Epithelial cell of proximal tubule (primary cell): ENCODE measurements at regions not wholly inside any gene's neighbourhood (a gene's known extent, or its start where the extent isn't known, plus 50 kb on each side); places are given as distances from the start of the nearest gene placed in this dataset.

Experiments
- DNase-seq: peaks from one replicate; pipeline ENCODE4 v3.0.0-alpha.2; 2011; ENCODE audit warnings: low read depth
- H3K4me3 ChIP-seq: 2 replicates; pipeline ENCODE4 v1.5.1; 2011; ENCODE audit warnings: low read depth, mild to moderate bottlenecking, low read length
- TF ChIP-seq, protein P1 (sequence below): conservative IDR thresholded peaks from 2 replicates; pipeline ENCODE4 v1.5.1; 2012; ENCODE audit warnings: low read depth, mild to moderate bottlenecking, low read length

DNA sequence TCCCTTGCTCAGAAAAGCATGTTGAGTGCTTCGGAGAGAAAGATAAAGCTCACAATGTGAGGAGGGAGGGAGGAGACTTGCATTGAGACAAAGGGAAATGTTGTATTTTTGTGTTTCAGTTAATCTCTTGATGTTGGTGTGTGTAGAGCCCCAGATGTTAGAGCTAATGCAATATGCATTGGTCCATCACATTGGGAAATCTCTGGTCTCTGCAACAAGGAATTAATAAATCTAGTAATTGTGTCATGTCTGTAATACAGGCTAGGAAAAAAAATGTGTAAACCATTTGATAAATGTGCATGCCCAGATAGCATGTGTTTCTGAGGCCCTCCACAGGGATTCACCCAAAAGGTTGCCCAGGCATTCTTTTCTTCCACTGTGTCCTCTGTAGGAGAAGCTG is 230.4 kb upstream of the KCNH8 start:
- TF ChIP-seq, protein P1, sequence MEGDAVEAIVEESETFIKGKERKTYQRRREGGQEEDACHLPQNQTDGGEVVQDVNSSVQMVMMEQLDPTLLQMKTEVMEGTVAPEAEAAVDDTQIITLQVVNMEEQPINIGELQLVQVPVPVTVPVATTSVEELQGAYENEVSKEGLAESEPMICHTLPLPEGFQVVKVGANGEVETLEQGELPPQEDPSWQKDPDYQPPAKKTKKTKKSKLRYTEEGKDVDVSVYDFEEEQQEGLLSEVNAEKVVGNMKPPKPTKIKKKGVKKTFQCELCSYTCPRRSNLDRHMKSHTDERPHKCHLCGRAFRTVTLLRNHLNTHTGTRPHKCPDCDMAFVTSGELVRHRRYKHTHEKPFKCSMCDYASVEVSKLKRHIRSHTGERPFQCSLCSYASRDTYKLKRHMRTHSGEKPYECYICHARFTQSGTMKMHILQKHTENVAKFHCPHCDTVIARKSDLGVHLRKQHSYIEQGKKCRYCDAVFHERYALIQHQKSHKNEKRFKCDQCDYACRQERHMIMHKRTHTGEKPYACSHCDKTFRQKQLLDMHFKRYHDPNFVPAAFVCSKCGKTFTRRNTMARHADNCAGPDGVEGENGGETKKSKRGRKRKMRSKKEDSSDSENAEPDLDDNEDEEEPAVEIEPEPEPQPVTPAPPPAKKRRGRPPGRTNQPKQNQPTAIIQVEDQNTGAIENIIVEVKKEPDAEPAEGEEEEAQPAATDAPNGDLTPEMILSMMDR = no peak
- H3K4me3 ChIP-seq = no peak overlapping the region
- DNase-seq = no peak

DNA sequence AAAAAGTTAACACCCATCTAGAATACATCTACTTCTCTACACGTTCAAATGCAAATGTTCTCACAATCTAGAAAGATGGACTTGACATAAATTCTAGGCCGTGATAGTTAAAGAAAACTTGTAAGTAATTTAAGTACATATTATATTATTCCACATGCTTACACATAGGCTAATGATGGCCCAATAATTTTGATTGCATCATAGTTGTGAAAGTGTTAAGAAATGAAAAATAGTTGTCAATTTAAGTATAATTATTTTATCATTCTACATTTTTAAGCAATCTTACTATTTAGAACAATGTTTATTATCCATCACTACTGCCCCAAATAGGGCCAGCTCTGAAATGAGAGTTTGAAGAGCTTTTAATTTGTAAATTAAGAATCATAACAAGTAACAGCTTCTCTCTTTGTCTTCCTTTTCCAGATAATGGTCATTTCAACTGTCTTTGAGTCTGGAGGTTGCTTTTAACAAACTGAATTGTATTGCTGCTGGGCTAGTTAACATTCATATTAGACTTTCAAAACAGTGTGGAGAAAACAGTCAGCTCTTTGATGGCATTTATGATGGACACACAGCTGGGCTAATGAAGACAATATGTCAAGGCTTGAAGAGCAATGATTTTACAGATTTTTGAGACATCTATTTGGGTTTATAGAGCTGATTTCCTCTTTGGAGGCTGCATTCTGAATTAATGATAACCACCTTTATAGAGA is 246.1 kb upstream of the KCNH8 start:
- DNase-seq = no peak
- no peak overlapping the region for H3K4me3 ChIP-seq
- TF ChIP-seq, protein P1 = no peak

DNA sequence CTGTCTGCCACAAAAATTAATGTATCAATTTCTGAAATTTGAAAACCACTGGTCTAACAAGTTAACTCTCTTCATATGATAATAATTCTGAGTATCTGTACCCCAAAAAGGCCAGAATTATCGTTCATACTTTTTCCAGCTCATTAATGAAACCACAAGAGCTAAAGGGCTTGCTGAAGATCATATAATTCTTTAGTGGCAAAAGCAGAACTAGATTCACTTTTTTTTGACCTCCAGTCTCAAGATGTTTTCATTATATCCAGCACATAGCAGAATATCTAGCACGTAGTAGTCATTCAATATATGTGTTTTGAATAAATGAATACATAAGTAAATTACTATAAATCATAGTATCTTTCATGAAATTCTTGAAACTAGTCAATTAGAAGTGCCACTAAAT is 246.7 kb upstream of the KCNH8 start:
- H3K4me3 ChIP-seq = no peak overlapping the region
- TF ChIP-seq, protein P1 = no peak
- DNase-seq = no peak

DNA sequence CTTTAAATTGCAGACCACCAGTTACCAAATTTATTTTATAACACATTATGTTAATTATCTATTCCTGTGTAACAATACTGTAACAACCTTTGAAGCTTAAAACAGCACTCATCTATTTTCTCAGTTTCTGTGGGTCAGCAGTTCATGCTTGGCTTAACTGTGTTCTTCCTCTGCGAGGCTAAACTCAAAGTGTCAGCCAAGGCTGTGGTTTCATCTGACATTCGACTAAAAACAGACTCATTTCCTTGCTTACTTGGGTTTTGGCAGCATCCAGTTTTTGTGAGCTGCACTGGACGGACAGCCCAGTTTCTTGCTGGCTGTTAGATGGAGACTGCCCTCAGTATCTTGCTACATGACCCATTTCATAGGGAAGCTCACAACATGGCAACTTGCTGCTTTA is 247.3 kb upstream of the KCNH8 start:
- no peak for DNase-seq
- no peak overlapping the region for H3K4me3 ChIP-seq
- TF ChIP-seq, protein P1 = no peak

DNA sequence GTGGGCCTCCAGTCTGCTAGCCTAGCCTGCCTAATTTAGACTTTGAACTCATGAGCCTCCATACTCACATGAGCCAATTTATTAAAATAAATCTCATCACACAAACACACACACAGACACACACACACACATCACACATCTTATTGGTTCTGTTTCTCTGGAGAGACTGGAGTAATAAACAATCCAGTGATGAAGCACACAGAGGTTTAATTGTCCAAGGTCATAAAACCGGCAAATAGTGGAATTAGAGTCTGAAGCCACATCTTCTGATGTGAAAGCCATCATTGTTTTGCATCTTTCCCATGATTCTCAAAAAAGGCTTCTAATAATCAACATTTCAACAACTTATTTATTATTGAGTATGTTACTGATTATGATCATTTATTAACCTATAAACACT is 249.4 kb upstream of the KCNH8 start:
- no peak overlapping the region for H3K4me3 ChIP-seq
- TF ChIP-seq, protein P1 = no peak
- DNase-seq = no peak

DNA sequence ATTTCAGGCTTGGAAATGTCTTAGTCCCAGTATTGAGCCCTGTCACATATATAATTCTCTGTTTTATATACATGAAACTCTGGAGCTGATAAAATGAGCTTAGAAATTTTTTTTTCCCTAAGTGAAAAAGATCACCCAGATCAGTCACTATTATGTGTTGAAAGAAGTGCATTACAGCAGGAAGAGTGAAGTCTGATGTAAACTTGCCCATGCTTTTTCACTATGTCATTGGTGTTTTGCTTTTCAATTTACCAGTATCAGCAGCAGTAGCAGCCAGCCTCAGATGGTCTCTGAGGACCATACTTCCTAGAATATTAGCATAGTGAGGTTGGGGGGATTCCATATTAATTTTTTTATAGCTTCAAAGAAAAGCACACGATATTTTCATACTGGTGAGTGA is 255.6 kb upstream of the KCNH8 start:
- DNase-seq = no peak
- no peak overlapping the region for H3K4me3 ChIP-seq
- TF ChIP-seq, protein P1 = no peak

DNA sequence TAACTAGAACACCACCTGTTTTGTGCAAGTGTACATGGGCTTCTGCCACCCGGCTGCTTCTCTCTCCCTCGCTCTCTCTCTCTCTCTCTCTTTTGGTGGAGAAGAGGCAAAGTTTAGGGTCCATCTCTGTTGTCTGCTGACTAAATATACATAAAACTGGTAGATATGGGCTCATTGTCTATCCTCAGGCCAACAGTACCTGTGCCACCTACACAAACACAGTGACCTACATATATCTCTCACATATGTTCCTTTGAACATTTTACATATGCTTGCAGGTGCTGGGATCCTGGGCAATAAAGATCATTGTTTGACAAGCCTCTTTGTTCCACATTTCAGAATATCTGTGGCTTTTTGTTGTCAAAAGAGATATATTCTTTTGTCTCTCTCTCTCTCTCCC is 256.3 kb upstream of the KCNH8 start:
- no peak overlapping the region for H3K4me3 ChIP-seq

More for the DNA sequence above, 256.3 kb upstream of the KCNH8 start:
- TF ChIP-seq, protein P1 = no peak
- DNase-seq = no peak
